HepG2 (cell line): ENCODE measurements at regions not wholly inside any gene's neighbourhood (a gene's known extent, or its start where the extent isn't known, plus 50 kb on each side); places are given as distances from the start of the nearest gene placed in this dataset.

Source experiments
- ARHGAP35 ChIP-seq: sonication (generic); formaldehyde crosslinking; IDR thresholded peaks from 2 replicates; pipeline ENCODE4 v1.9.0; 2022; ENCODE audit warnings: mild to moderate bottlenecking, inconsistent platforms, moderate library complexity, missing genetic modification reagents, borderline replicate concordance
- HDAC6 ChIP-seq: fragments of 200-600 bp; sonication (generic); IDR thresholded peaks from 2 replicates; pipeline ENCODE4 v1.7.0; 2017; ENCODE audit warnings: mild to moderate bottlenecking, antibody characterized with exemption, low read length, low read depth
- HNRNPH1 ChIP-seq: fragments of 200-400 bp; formaldehyde crosslinking; optimal IDR thresholded peaks from 2 replicates; pipeline ENCODE3; 2017; ENCODE audit warnings: mild to moderate bottlenecking, low read depth, low read length
- MAFK ChIP-seq, 2 experiments: IDR thresholded peaks in 1 of 2; conservative IDR thresholded peaks in 1 of 2; 2 replicates each; pipeline ENCODE4 v1.6.1; 2011; ENCODE audit warnings: improper control_type of control experiment in 2 of 2, low read length in 2 of 2
- NR3C1 ChIP-seq: sonication (generic); formaldehyde crosslinking; IDR thresholded peaks from 2 replicates; pipeline ENCODE4 v1.4.0; 2020; ENCODE audit warnings: missing genetic modification reagents
- POLR2A ChIP-seq, 2 experiments: IDR thresholded peaks; 2 replicates each; pipeline ENCODE4 v1.6.1; 2011; ENCODE audit warnings: low read depth in 2 of 2, low read length in 2 of 2, mild to moderate bottlenecking in 1 of 2, moderate library complexity in 1 of 2; ENCODE audit not compliant: insufficient read depth in 1 of 2
- PRMT3 ChIP-seq: sonication (generic); formaldehyde crosslinking; IDR thresholded peaks from 2 replicates; pipeline ENCODE4 v1.8.1; 2022; ENCODE audit warnings: low read depth, mild to moderate bottlenecking, moderate library complexity, missing genetic modification reagents, borderline replicate concordance
- RAD21 ChIP-seq: fragments of 450-650 bp; formaldehyde crosslinking; IDR thresholded peaks from 2 replicates; pipeline ENCODE4 v1.5.0; 2020; ENCODE audit warnings: mild to moderate bottlenecking
- SATB2 ChIP-seq: sonication (generic); formaldehyde crosslinking; IDR thresholded peaks from 2 replicates; pipeline ENCODE4 v1.5.0; 2020; ENCODE audit warnings: missing genetic modification reagents
- TAF1 ChIP-seq: sonication (generic); formaldehyde crosslinking; IDR thresholded peaks from 2 replicates; pipeline ENCODE4 v1.4.0; 2020; ENCODE audit warnings: missing genetic modification reagents
- TRIM24 ChIP-seq: sonication (generic); formaldehyde crosslinking; IDR thresholded peaks from 2 replicates; pipeline ENCODE4 v1.8.0; 2022; ENCODE audit warnings: mild to moderate bottlenecking, missing genetic modification reagents
- ZNF274 ChIP-seq: sonication (generic); formaldehyde crosslinking; IDR thresholded peaks from 2 replicates; pipeline ENCODE4 v1.5.1; 2020; ENCODE audit warnings: mild to moderate bottlenecking, missing genetic modification reagents
- ZNF580 ChIP-seq: IDR thresholded peaks from 2 replicates; pipeline ENCODE4 v1.6.1; 2016; ENCODE audit warnings: low read depth, borderline replicate concordance
- TF ChIP-seq, protein P1 (sequence below): sonication (generic); formaldehyde crosslinking; IDR thresholded peaks from 2 replicates; pipeline ENCODE4 v1.5.0; 2020; ENCODE audit warnings: mild to moderate bottlenecking, missing genetic modification reagents, moderate library complexity

GRCh38 chr4:4779054-4779453 is 80.4 kb upstream of the MSX1 start:
- TF ChIP-seq, protein P1, sequence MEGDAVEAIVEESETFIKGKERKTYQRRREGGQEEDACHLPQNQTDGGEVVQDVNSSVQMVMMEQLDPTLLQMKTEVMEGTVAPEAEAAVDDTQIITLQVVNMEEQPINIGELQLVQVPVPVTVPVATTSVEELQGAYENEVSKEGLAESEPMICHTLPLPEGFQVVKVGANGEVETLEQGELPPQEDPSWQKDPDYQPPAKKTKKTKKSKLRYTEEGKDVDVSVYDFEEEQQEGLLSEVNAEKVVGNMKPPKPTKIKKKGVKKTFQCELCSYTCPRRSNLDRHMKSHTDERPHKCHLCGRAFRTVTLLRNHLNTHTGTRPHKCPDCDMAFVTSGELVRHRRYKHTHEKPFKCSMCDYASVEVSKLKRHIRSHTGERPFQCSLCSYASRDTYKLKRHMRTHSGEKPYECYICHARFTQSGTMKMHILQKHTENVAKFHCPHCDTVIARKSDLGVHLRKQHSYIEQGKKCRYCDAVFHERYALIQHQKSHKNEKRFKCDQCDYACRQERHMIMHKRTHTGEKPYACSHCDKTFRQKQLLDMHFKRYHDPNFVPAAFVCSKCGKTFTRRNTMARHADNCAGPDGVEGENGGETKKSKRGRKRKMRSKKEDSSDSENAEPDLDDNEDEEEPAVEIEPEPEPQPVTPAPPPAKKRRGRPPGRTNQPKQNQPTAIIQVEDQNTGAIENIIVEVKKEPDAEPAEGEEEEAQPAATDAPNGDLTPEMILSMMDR, result no peak
- TF ChIP-seq NR3C1 (CRISPR knock-in tag) (no peak), ZNF580 (no peak), PRMT3 (no peak), ZNF274 (CRISPR knock-in tag) (no peak), POLR2A (IDR thresholded peaks at IDR 0.05; ENCODE audit: insufficient read depth in 1 of 2, low read depth in 2 of 2, low read length in 2 of 2) (no peak), TAF1 (no peak), TRIM24 (CRISPR knock-in tag) (no peak), HDAC6 (no peak), MAFK (conservative IDR thresholded peaks at IDR 0.05 in 1 of 2, IDR thresholded peaks at IDR 0.05 in 1 of 2; ENCODE audit: low read length in 2 of 2) (no peak), ARHGAP35 (CRISPR knock-in tag) (no peak), SATB2 (no peak), RAD21 (CRISPR knock-in tag) (no peak), HNRNPH1 (no peak)
